IPS DF 4.7 (cell line): ENCODE measurements at regions not wholly inside any gene's neighbourhood (a gene's known extent, or its start where the extent isn't known, plus 50 kb on each side); places are given as distances from the start of the nearest gene placed in this dataset.
A peak's percentile ranks its signal among the peaks of the same experiment; 100 is the strongest.
"Not testable (repeated sequence)": the region's sequence is repeated elsewhere in the genome, so short reads cannot be mapped to it uniquely, and the experiment has no call there.

Source experiments
- DNase-seq: peaks from one replicate; pipeline ENCODE4 v3.0.0-alpha.2; 2013; ENCODE audit warnings: low spot score; ENCODE audit errors: extremely low read depth

DNA sequence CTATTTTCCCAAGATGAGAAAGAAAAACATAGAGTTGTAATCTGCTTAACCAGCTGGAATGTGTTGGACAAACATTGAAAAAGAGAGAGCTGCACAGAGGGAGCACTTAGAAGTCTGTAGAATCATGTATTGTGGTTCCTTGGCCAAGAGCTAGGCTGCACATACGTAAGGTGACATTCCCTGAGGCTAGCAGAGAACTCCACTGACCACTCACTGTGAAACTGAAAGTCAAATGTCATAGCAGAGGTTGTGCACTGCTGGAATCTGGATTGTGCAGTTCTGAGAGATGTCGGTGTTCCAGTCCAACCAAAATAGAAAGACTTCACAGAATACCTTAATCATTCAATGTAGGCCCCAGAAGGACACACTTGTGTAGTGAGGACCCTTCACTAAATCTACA lies 772.8 kb upstream of the RAG2 start:
- no peak for DNase-seq

DNA sequence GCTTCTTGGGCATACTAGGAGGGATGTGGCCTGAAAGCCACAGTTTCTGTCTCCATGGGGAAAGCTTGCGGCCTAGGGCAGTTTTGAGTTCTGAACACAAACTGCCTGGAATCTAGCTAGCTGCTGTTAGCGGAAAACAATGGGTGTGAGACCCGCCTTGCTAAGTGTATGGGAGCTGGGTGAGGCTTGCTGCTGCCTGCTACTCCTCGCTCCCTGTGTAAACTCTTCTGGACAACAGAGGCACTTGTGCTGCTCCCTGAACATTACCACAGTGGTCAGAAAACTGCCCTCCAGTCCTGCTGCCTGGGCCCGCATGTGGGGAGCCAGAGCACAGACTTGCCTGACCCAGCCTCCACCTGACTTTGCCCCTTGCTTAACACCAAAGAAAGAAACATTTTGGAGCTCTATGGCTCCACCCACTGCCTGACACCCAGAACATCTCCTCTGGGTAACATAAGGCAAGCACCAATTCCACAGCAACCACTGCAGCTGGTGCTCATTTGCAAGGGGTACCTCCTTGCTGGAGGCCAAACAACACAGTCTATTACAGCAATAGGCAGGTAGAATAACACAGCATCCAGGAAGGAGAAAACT lies 766.3 kb upstream of the RAG2 start:
- DNase-seq: peak; percentile 14

DNA sequence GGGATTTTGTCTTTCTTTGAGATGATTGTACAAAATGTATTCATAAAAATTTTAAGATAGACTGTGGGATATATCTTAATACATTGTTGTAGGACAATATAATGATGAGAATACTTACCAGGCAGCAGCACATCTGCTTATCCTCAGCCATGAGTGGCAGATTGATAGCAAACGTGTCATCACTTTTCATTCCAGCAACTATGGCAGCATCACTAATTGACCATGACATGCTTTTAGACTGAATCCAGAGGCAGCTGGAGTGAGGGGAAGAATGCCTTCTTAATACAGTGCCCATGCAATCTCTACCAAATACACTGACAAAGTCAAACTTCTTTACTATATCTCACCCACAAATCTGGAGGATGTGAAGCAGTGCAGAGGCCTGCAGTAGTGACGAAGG lies 755.2 kb upstream of the RAG2 start:
- no peak for DNase-seq

DNA sequence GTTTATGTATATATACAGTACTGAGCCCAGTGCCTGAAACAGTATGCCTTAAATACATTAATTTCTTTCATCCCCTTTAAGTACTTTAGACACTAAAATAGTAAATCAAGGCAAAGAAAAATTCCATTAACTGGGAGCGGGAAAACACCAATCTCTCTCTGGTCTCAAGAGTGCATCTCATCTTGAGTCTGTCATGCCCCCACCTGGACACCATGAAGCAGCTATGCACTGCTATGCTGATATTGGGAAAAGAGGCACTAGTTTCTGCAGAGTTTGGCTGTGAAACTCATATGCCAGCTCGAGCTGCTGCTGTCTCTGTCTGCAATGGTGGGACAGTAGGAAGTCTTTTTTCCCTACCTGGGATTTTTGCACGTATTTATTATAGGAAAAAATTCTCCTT lies 754.4 kb upstream of the RAG2 start:
- no peak for DNase-seq

DNA sequence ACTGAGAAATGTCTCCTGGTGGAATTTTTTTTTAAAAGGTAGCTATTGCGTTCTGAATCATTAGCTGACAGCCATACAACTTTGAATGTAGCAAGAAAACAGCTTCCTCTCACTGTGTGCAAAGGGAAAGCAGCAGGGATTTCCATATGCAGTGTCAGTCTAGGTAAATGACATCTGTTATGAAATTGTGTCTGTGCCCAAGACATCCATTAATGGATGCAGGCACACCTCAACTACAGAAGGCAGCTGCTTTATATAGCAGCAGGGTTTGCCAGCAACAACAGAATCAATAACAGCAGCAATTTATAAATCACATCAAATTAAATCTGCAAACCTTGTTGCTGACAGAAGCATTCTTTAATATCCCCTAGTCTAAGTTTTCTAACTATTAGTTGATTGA lies 745.3 kb upstream of the RAG2 start:
- DNase-seq: no peak

DNA sequence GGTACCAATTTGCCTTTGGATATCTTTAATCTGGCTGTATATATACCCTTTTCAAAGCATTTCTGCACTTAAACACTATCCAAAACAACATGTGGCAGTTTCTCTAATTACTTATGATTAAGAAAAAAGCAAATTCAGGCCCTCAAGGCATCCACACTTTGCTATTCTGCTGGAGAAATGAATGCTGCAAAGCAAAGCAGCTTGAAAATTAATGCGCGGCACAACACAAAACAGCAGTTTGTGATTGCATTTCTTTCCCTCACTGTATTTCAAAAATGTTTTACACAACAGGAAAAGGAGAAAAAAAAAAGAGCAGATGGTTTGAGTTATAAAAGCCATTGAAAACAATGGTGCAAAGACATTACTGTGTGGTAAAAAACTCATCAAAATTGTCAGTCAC lies 738.4 kb upstream of the RAG2 start:
- DNase-seq: no peak

DNA sequence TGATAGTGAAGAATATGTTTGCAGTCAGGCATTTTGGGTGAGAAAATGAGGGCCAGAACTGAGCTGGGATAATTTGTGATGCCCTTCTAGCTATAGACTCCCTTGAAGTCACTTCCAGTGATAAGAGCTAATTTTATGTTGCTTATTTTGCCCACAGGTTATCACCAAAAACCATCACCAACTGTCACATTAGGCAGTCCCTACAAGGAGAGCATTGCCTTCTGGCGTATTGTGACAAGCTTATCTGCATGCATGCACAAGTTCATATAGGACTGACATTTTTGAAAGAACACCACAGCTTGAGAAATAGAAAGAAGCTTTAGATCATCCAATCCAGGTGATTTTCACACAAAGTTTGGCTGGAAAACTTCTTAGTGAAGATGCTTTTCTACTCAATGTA lies 735.3 kb upstream of the RAG2 start:
- no peak for DNase-seq

DNA sequence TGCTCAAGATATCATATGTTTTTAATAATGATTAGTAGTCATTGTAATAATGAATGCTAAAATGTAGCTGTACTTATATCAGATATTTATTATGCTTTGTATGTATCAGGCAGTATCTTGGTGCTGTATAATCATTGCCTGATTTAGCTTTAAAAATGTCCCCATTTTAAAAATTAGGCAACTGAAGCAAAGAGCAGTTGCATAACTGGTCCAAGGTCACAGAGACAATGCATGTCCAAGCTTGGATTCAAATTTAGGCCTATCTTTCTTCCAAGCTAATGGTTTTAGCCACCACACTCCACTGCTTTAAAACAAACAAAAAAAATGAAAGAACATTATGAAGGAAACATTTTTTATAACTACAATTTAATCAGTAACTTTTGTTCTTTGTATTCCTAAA lies 725.8 kb upstream of the RAG2 start:
- no peak for DNase-seq

DNA sequence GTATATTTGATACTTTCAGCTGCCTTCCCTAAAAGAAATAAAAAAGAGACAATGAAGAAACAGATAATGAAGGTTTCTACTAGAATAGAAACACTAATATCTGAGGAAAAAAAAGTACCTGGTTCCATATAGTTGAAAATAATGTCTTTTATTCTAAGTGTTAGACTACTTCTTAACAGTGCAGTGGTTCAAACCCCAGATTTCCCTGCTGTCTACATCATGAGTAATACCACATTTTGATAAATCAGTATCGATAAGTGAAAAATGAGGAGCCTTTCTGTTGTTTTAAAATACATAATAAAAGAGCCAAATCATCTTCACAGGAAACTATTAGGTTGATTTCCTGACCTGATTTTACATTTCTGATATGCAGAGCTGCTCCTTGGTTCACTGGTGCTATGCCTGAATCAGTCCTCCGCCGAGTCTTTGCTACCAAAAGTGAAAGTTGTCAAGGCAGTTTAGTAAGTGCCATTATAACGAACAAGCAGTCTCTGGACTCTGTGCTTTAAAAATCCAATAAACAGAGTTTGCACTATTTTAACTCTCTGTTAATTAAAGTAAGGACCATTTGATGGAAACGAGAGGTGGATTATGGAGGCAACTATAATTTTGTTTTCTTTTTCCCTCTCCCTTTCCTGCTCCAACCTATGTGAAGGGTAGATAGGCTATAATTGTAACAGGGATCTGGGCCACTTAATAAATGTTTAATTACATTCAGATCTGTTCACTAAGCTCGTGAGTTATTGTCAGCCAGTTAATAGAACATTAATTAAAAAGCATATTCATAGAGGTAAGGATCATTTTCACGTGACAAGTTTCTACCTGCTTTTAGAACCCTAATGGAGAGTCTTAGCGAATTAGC lies 724.5 kb upstream of the RAG2 start:
- DNase-seq: no peak

DNA sequence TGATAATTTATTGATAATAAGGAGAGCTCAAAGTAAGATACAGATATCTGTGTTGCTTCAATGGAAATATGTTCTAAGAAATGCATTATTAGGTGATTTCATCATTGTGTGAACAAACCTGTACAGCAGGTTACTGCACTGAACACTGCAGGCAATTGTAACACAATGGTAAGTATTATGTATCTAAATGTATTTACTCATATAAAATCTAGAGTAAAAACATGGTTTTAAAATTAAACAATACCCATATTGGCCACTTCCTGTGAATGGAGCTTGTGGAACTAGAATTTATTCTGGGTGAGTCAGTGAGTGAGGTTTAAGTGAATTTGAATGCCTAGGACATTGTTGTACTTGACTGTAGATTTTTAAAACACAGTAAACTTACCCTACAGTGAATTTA lies 722.9 kb upstream of the RAG2 start:
- DNase-seq: no peak

DNA sequence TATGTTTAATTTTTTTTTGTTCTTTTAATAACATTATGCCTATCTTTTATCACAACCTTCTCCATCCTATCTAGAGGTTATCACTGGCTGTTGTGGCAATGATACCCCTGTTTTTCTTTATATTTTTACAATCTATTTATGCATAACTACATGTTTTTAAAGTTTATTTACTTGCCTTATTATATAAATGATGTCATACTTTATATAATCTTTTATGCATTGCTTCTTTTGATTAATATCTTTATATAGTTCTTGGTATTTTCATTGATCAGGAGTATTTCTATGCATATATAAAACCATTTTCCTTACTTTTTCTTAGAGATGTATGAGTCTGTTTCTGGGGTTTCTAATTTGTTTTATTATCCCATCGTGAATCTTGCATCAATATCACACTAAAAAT lies 719.8 kb upstream of the RAG2 start:
- DNase-seq: no peak

DNA sequence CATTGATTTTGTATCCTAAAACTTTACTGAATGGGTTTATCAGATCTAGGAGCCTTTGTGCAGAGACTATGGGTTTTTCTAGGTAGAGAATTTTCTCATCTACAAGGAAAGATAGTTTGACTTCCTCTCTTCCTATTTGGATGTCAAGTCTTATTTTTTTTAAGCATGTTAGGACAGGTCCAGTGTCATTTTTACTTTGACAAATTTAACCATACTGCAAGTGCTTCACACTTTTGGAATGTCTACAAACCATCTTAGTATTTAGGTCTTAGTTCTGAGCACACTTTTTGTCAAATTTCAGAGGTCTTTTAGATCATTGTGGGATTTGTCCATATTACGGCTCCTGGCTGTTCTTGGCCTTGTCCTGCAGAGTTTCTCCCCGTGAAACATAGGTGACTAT lies 715.2 kb upstream of the RAG2 start:
- no peak for DNase-seq

DNA sequence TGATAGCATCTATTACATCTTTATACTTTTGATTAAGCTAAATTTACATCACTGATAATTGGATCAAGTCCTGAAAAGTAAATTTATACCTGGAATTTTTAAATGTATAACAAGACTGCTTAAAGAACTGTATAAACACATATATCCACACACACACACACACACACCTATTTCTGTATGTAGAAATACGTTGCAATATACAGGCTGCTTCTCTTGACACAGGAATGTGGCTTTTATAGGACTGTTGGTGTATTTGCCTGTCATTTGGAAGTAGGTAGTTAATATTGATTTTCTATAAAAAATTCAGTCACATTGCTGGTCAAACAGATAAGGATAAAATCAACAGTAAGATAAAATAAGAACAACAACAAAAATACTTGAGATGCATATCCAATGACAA lies 708.5 kb upstream of the RAG2 start:
- DNase-seq: no peak

DNA sequence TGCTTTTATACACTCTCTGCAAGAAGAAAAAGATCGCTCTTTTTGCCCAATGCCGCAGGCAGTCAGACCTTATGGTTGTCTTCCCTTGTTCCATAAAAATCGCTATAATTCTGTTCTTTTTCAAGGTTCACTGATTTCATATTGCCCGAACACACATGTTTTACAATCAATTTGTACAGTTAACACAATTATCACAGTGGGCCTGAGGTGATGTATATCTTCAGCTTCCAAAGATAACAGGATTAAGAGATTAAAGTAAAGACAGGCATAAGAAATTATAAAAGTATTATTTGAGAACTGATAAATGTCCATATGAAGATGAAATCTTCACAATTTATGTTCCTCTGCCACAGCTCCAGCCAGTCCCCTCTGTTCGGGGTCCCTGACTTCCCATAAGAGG lies 703.4 kb upstream of the RAG2 start:
- DNase-seq: not testable (repeated sequence)

DNA sequence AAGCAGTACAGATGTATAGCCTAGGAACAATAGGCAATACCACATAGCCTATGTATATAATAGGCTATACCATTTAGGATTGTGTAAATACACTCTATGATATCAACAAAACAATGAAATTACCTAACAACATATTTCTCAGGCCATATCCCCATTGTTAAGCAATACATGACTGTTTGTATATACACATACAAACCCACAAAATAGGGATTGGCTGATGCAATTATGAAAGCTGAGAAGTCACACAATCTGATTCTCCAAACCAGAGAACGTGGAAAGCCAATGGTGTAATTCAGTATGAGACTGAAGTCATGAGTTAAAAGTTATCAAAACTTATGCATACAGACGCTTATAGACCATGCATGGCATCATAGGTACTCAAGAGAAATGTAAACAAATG lies 700.1 kb upstream of the RAG2 start:
- no peak for DNase-seq

DNA sequence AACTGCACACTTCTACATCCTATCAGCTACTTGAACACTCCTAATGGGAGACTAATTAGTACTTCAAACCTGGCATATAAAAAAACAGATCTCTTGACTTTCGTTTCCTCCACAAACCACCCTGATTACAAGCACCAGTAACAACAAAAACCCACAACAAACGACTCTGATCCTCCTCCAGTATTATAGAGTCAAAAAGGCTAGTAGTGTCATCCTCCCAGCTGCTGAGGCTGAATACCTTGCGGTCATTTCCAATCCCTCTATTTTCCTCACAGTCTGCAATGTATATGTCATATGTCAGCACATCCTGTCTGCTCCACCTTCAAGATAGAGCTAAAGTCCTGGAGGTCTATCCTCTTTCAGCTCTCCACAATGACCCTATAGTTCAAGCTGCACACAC lies 688.9 kb upstream of the RAG2 start:
- DNase-seq: no peak

DNA sequence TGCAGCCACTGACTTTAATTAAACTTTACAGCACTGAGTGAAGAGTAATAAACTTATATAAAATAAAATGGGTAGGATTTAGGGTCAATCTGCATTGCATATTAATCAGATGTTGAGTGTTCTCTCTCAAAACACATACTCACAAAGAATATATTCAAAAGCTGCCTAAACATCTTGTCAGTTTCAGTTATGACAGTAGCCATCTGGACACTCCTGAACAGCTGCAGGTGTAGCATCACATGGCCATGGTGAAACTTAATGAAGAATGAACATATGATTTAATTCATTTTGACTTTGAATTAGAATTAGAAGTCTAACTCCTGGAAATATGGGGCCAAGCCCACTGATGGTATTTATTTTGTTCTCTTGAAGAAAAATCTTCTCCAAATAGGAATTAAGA lies 684.3 kb upstream of the RAG2 start:
- DNase-seq: no peak

DNA sequence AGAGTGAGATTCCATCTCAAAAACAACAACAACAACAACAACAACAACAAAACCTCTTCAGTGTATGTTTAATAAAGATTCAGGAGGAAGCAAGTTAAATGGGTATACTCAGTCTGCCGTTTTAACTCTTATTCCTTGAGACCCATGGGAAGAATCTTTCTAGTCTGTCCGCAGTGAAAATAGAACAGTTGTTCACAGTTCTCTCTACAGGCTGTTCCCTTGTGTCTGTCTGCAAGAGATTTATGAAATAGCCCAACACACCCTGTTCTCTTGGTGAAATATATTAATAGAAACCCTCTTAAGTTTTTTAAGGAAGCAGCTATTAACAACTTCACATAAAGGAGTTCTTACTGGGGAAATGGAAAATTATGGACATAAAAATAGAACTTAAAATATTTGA lies 682.2 kb upstream of the RAG2 start:
- no peak for DNase-seq

DNA sequence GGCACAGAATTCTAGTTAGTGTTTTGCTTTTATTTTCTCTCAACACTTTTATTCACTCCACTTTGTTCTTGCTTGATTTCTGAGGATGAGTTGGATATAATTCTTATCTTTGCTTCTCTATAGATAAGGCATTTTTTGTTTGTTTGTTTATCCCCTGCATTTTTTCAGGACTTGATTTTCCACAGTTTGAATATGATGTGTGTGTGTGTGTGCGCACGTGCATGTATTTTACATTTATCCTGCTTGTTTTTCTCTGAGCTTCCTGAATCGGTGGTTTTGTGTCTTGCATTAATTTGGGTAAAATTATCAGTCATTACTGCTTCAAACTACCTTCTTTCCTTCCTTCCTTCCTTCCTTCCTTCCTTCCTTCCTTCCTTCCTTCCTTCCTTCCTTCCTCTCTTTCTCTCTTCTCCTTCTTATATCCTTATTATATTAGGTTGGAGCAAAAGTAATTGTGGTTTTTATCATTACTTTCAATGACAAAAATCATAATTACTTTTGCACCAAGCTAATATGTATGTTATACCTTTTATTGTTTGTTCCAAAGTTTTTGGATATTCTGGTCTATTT lies 679.9 kb upstream of the RAG2 start:
- DNase-seq: no peak

DNA sequence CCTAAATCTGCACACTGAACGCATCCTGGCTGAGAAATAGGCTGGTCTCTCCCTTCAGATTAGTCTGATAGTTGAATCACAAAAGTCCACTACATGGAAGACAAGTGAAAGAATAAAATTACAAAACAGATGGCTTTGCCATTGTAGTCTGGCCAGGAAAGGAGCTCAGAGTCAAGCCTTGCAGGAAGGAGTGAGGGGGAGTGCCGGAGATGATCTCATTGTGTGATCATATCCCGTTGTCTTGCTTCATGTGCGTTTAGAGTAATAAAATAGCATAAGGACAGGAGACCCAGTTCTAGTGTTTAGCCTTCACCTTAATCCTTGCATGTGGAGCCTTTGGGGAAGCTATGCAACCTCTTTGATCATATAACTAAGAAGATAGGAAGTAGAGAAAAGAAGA lies 666.7 kb upstream of the RAG2 start:
- no peak for DNase-seq

DNA sequence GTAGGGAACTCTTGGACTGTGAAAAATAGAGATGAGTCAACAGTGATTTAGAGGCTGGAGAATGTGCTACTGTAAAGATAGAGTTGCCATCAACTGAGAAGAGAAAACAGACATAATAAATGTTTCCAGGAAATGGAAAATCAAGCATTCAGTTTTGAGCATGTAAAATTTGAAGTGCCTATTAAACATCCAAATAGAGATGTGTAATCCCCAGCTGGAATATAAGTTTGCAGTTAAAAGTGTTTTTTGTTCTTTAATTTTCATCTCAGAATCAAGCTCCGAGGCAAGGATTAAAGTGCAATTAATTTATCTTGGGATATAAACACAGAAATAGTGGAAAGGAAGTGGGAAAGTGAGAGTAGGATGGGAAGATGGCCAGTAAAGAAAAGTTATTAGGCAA lies 666.0 kb upstream of the RAG2 start:
- DNase-seq: no peak

DNA sequence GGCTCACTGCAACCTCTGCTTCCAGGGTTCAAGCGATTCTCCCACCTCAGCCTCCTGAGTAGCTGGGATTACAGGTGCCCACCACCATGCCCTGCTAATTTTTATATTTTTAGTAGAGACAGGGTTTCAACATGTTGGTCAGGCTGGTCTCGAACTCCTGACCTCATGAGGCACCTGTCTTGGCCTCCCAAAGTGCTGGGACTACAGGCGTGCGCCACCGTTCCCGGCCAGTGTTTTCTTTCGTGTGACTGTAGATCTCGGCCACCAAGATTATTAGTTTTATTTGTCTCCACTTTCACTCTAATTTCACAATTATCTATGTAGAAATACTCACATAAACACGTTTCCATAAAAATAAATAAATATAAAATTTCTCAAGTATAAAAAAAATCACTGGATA lies 665.4 kb upstream of the RAG2 start:
- DNase-seq: not testable (repeated sequence)

DNA sequence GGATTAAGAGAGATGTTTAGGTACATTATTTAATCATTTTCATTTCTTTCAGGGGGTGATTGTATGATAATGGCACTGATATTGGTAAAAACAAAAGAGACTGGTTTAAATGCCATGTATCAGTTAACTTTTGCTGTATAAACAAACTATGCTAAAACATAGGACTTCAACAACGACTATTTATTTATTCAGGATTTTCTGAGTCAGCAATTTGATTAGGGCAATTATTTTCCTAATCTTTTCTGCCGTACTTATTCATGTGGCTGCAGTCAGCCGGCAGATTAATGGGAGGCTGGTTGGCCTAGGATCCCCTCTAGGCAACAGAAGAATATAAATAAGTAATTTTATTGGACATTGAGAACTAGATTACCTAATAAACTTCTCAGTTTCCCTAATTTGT lies 661.7 kb upstream of the RAG2 start:
- DNase-seq: no peak
